DND-41 (cell line): ENCODE measurements at regions not wholly inside any gene's neighbourhood (a gene's known extent, or its start where the extent isn't known, plus 50 kb on each side); places are given as distances from the start of the nearest gene placed in this dataset.

Experiments used
- ATAC-seq: fragments of 200-7000 bp; cut with Tn5 transposase; 3 replicates; pipeline ENCODE4 v1.9.1; 2021; ENCODE audit warnings: low read depth; ENCODE audit not compliant: insufficient read depth
- DNase-seq: peaks from one replicate; pipeline ENCODE4 v3.0.0-alpha.2; 2020
- H2AFZ ChIP-seq: 2 replicates; pipeline ENCODE4 v1.6.0; 2012; ENCODE audit warnings: low read depth, low read length
- H3K27ac ChIP-seq: 2 replicates; pipeline ENCODE4 v1.5.1; 2012; ENCODE audit warnings: low read length, inconsistent platforms
- H3K27me3 ChIP-seq: fragments of 200-600 bp; sonication (generic); 2 replicates; pipeline ENCODE4 v1.6.0; 2012; ENCODE audit warnings: low read length, mild to moderate bottlenecking, inconsistent platforms; ENCODE audit not compliant: insufficient read depth, poor library complexity
- H3K36me3 ChIP-seq: 2 replicates; pipeline ENCODE4 v1.5.1; 2012; ENCODE audit warnings: low read length, inconsistent platforms; ENCODE audit not compliant: insufficient read depth
- H3K4me1 ChIP-seq: 2 replicates; pipeline ENCODE4 v1.5.1; 2012; ENCODE audit warnings: mild to moderate bottlenecking, low read length; ENCODE audit not compliant: insufficient read depth
- H3K4me2 ChIP-seq: 2 replicates; pipeline ENCODE4 v1.6.0; 2012; ENCODE audit warnings: mild to moderate bottlenecking, moderate library complexity, low read length, inconsistent platforms; ENCODE audit not compliant: insufficient read depth
- H3K4me3 ChIP-seq, 2 experiments: fragments of 200-600 bp in 1 of 2; shearing (Covaris generic) in 1 of 2; 2 replicates each; pipeline ENCODE4 v1.5.1; 2012 to 2016; ENCODE audit warnings: inconsistent platforms in 2 of 2, low read length in 2 of 2, mild to moderate bottlenecking in 2 of 2, low read depth in 1 of 2, moderate library complexity in 1 of 2
- H3K79me2 ChIP-seq: 2 replicates; pipeline ENCODE4 v1.6.0; 2012; ENCODE audit warnings: low read length, inconsistent platforms; ENCODE audit not compliant: insufficient read depth
- H3K9ac ChIP-seq: 2 replicates; pipeline ENCODE4 v1.6.0; 2012; ENCODE audit warnings: low read depth, mild to moderate bottlenecking, inconsistent platforms, low read length, moderate library complexity
- H3K9me3 ChIP-seq: 2 replicates; pipeline ENCODE4 v1.5.1; 2012; ENCODE audit warnings: low read length, moderate library complexity, mild to moderate bottlenecking, inconsistent platforms; ENCODE audit not compliant: insufficient read depth, severe bottlenecking
- H4K20me1 ChIP-seq: 2 replicates; pipeline ENCODE4 v1.6.0; 2012; ENCODE audit warnings: low read length; ENCODE audit not compliant: insufficient read depth
- CTCF ChIP-seq: IDR thresholded peaks from 2 replicates; pipeline ENCODE4 v1.5.1; 2012; ENCODE audit warnings: borderline replicate concordance, low read length, moderate library complexity, mild to moderate bottlenecking; ENCODE audit not compliant: poor library complexity, severe bottlenecking; ENCODE audit errors: extremely low read depth
- EZH2 ChIP-seq: IDR thresholded peaks from 3 replicates; pipeline ENCODE4 v1.6.1; 2012; ENCODE audit warnings: borderline replicate concordance, low read depth, mild to moderate bottlenecking, moderate library complexity, low read length, inconsistent platforms; ENCODE audit not compliant: severe bottlenecking

- no peak overlapping the region for H2AFZ ChIP-seq
- H3K27ac ChIP-seq, result no peak overlapping the region
- H3K27me3 ChIP-seq, result no peaks in the 10 kb centered on the region
- TF ChIP-seq CTCF (no peak), EZH2 (no peak)
- no peak for ATAC-seq
- no peaks in the 10 kb centered on the region for H3K79me2 ChIP-seq
- H3K9ac ChIP-seq, result no peak overlapping the region
- no peaks in the 10 kb centered on the region for H4K20me1 ChIP-seq
- H3K36me3 ChIP-seq, result no peaks in the 10 kb centered on the region
- DNase-seq, result no peak
- H3K4me2 ChIP-seq, result no peak overlapping the region
- H3K9me3 ChIP-seq, result no peaks in the 10 kb centered on the region
- no peaks in the 10 kb centered on the region for H3K4me1 ChIP-seq
- H3K4me3 ChIP-seq, result no peak overlapping the region
Observed at GRCh38 chr2:145352484-145352883, 832.6 kb upstream of the ZEB2 start.

- no peaks in the 10 kb centered on the region for H4K20me1 ChIP-seq
- no peak overlapping the region for H3K4me3 ChIP-seq
- H3K9me3 ChIP-seq, result no peaks in the 10 kb centered on the region
- TF ChIP-seq EZH2 (no peak), CTCF (no peak)
- H2AFZ ChIP-seq, result 0 out of 2 replicates have a peak overlapping the region, but pooled peaks have one; percentile 11
- DNase-seq (no peak), ATAC-seq (no peak)
- no peak overlapping the region for H3K27ac ChIP-seq
- H3K4me1 ChIP-seq, result no peaks in the 10 kb centered on the region
- no peaks in the 10 kb centered on the region for H3K27me3 ChIP-seq
- no peak overlapping the region for H3K9ac ChIP-seq
- no peaks in the 10 kb centered on the region for H3K79me2 ChIP-seq
- H3K36me3 ChIP-seq, result no peaks in the 10 kb centered on the region
- no peak overlapping the region for H3K4me2 ChIP-seq
Observed at GRCh38 chr2:145351864-145352425, 832.0 kb upstream of the ZEB2 start.

GRCh38 chr2:145350011-145350410, 830.1 kb upstream of the ZEB2 start:
- no peak overlapping the region for H3K4me2 ChIP-seq
- no peak overlapping the region for H2AFZ ChIP-seq
- TF ChIP-seq CTCF (no peak), EZH2 (no peak)
- no peaks in the 10 kb centered on the region for H3K79me2 ChIP-seq
- no peak for ATAC-seq
- DNase-seq, result no peak
- H3K9me3 ChIP-seq, result no peaks in the 10 kb centered on the region
- no peak overlapping the region for H3K27ac ChIP-seq
- H3K4me1 ChIP-seq, result no peaks in the 10 kb centered on the region
- H3K9ac ChIP-seq, result no peak overlapping the region
- no peaks in the 10 kb centered on the region for H3K27me3 ChIP-seq
- H4K20me1 ChIP-seq, result no peaks in the 10 kb centered on the region
- H3K4me3 ChIP-seq, result no peak overlapping the region
- H3K36me3 ChIP-seq, result no peaks in the 10 kb centered on the region
